OCI-LY1 (cell line): ENCODE measurements at regions not wholly inside any gene's neighbourhood (a gene's known extent, or its start where the extent isn't known, plus 50 kb on each side); places are given as distances from the start of the nearest gene placed in this dataset.

Source experiments
- H2AFZ ChIP-seq: fragments of 200-600 bp; sonication (generic), shearing (Covaris generic); 2 replicates; pipeline ENCODE4 v1.6.0; 2014; ENCODE audit warnings: antibody characterized with exemption, mild to moderate bottlenecking, low read length
- H3F3A ChIP-seq: fragments of 200-600 bp; sonication (generic), shearing (Covaris generic); 2 replicates; pipeline ENCODE4 v1.6.0; 2014; ENCODE audit warnings: mild to moderate bottlenecking, antibody characterized with exemption, low read length, moderate library complexity; ENCODE audit not compliant: insufficient read depth
- H3K27ac ChIP-seq: fragments of 200-600 bp; sonication (generic); 2 replicates; pipeline ENCODE4 v1.5.1; 2014; ENCODE audit warnings: low read length, mixed run types, mild to moderate bottlenecking, low read depth; ENCODE audit not compliant: poor library complexity, severe bottlenecking
- H3K27me3 ChIP-seq: fragments of 200-600 bp; sonication (generic); 2 replicates; pipeline ENCODE4 v1.6.0; 2014; ENCODE audit warnings: antibody characterized with exemption, mild to moderate bottlenecking, low read length, moderate library complexity; ENCODE audit not compliant: insufficient read depth
- H3K36me3 ChIP-seq: fragments of 200-600 bp; sonication (generic); 2 replicates; pipeline ENCODE4 v1.6.1; 2014; ENCODE audit warnings: mild to moderate bottlenecking, antibody characterized with exemption, low read length, moderate library complexity, mixed read lengths; ENCODE audit not compliant: insufficient read depth
- H3K4me1 ChIP-seq: fragments of 200-600 bp; sonication (generic); 2 replicates; pipeline ENCODE4 v1.5.1; 2014; ENCODE audit warnings: mild to moderate bottlenecking, low read length, moderate library complexity; ENCODE audit not compliant: insufficient read depth, severe bottlenecking
- H3K4me2 ChIP-seq: fragments of 200-600 bp; sonication (generic), shearing (Covaris generic); 2 replicates; pipeline ENCODE4 v1.6.1; 2014; ENCODE audit warnings: low read length
- H3K4me3 ChIP-seq: fragments of 200-600 bp; sonication (generic); 2 replicates; pipeline ENCODE4 v1.5.1; 2014; ENCODE audit warnings: low read length, low read depth, mild to moderate bottlenecking, mixed read lengths; ENCODE audit not compliant: poor library complexity, severe bottlenecking
- H3K79me2 ChIP-seq: fragments of 200-600 bp; shearing (Covaris generic); 2 replicates; pipeline ENCODE4 v1.6.1; 2016; ENCODE audit warnings: mixed run types, low read length, mixed read lengths; ENCODE audit not compliant: insufficient read depth
- H3K9ac ChIP-seq: fragments of 200-600 bp; sonication (generic), shearing (Covaris generic); 2 replicates; pipeline ENCODE4 v1.6.1; 2014; ENCODE audit warnings: mild to moderate bottlenecking, low read length, mixed read lengths
- H3K9me2 ChIP-seq: fragments of 200-600 bp; sonication (generic), shearing (Covaris generic); 2 replicates; pipeline ENCODE4 v1.6.1; 2014; ENCODE audit warnings: low read depth, mild to moderate bottlenecking, low read length, mixed read lengths
- H3K9me3 ChIP-seq: fragments of 200-600 bp; shearing (Covaris generic); 2 replicates; pipeline ENCODE4 v1.6.1; 2014; ENCODE audit warnings: low read length, mixed read lengths
- H4K20me1 ChIP-seq: fragments of 200-600 bp; sonication (generic), shearing (Covaris generic); 2 replicates; pipeline ENCODE4 v1.6.0; 2016; ENCODE audit warnings: mild to moderate bottlenecking, low read length; ENCODE audit not compliant: insufficient read depth
- EZH2 ChIP-seq: fragments of 200-600 bp; sonication (generic), shearing (Covaris generic); IDR thresholded peaks from 2 replicates; pipeline ENCODE4 v1.8.0; 2017; ENCODE audit warnings: borderline replicate concordance, mixed run types, mild to moderate bottlenecking, antibody characterized with exemption, low read length, moderate library complexity, mixed read lengths
- TF ChIP-seq, protein P1 (sequence below): fragments of 200-600 bp; sonication (generic), shearing (Covaris generic); IDR thresholded peaks from 2 replicates; pipeline ENCODE4 v1.5.1; 2017; ENCODE audit warnings: mild to moderate bottlenecking, antibody characterized with exemption, low read length, moderate library complexity, mixed read lengths

DNA sequence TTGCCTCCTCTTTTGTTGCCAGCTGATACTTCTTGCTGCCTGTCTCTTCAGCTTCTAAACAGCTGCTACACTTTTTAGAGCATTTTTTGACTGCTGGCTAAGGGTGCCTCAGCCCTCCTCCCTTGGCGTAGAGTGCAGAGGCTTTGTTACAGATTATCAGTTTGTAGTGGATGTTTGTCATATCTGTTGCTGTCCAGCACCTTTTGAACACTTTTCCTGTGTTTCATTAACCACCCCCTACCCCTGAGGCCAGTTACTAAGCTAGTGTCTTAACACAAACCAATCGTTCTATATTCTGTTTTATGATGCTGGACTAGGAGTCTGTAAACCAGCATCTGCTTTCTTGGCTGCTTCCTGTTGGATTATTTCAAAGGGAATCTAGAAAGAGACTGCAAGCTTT lies 441.5 kb downstream of the DNAH5 start:
- no peak overlapping the region for H3K4me2 ChIP-seq
- H3K4me3 ChIP-seq: no peak overlapping the region
- H4K20me1 ChIP-seq: no peaks in the 10 kb centered on the region
- no peaks in the 10 kb centered on the region for H3K27me3 ChIP-seq
- no peaks in the 10 kb centered on the region for H3K79me2 ChIP-seq
- no peak overlapping the region for H3K27ac ChIP-seq
- no peak overlapping the region for H2AFZ ChIP-seq
- TF ChIP-seq EZH2: no peak
- TF ChIP-seq, protein P1, sequence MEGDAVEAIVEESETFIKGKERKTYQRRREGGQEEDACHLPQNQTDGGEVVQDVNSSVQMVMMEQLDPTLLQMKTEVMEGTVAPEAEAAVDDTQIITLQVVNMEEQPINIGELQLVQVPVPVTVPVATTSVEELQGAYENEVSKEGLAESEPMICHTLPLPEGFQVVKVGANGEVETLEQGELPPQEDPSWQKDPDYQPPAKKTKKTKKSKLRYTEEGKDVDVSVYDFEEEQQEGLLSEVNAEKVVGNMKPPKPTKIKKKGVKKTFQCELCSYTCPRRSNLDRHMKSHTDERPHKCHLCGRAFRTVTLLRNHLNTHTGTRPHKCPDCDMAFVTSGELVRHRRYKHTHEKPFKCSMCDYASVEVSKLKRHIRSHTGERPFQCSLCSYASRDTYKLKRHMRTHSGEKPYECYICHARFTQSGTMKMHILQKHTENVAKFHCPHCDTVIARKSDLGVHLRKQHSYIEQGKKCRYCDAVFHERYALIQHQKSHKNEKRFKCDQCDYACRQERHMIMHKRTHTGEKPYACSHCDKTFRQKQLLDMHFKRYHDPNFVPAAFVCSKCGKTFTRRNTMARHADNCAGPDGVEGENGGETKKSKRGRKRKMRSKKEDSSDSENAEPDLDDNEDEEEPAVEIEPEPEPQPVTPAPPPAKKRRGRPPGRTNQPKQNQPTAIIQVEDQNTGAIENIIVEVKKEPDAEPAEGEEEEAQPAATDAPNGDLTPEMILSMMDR: no peak
- H3K4me1 ChIP-seq: no peaks in the 10 kb centered on the region
- H3K9ac ChIP-seq: no peak overlapping the region
- H3K9me3 ChIP-seq: no peaks in the 10 kb centered on the region
- H3K9me2 ChIP-seq: no peaks in the 10 kb centered on the region
- no peaks in the 10 kb centered on the region for H3K36me3 ChIP-seq
- no peaks in the 10 kb centered on the region for H3F3A ChIP-seq

DNA sequence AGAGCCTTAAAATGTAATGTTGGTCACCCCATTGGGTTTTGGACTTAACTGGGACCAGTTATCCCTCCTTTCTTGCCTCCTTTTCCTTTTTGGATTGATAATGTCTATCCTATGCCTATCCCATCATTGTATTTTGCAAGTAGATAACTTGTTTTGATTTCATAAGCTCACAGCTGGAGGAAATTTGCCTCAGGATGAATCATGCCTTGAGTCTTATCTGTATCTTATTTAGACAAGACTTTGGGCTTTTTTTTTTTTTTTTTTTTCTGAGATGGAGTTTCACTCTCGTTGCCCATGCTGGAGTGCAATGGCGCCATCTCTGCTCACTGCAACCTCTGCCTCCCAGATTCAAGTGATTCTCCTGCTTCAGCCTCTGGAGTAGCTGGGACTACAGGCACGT lies 443.3 kb downstream of the DNAH5 start:
- H3K9ac ChIP-seq: no peak overlapping the region
- H3K9me3 ChIP-seq: no peaks in the 10 kb centered on the region
- H4K20me1 ChIP-seq: no peaks in the 10 kb centered on the region

DNA sequence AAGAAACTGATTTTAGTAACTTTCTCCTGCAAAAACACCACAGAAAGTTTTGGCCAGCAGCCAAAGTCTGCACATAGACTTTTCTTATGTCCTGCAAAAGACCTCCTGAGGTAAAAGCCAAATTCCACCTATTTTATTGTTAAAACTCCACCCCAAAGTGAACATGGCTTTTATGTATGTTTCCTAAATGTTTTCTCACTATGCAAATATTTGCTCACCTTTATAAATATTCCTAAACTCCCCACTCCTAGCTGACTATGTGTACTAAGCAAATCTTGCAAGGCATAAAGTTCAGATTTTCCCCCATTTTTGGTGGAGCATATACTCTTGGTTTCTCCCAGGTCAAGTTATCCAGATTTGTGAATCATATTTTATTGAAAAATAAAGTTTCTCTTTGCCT lies 446.2 kb downstream of the DNAH5 start:
- Histone ChIP-seq H3K4me3 (no peak overlapping the region), H3K27me3 (no peaks in the 10 kb centered on the region), H3K9me3 (no peaks in the 10 kb centered on the region), H2AFZ (no peak overlapping the region), H3K36me3 (no peaks in the 10 kb centered on the region), H4K20me1 (no peaks in the 10 kb centered on the region), H3K4me1 (no peaks in the 10 kb centered on the region), H3K79me2 (no peaks in the 10 kb centered on the region), H3F3A (no peaks in the 10 kb centered on the region), H3K4me2 (no peak overlapping the region), H3K27ac (no peak overlapping the region), H3K9ac (no peak overlapping the region), H3K9me2 (no peaks in the 10 kb centered on the region)
- TF ChIP-seq, protein P1: no peak
- no peak for TF ChIP-seq EZH2

More for the DNA sequence above, 443.3 kb downstream of the DNAH5 start:
- no peaks in the 10 kb centered on the region for H3K9me2 ChIP-seq
- no peaks in the 10 kb centered on the region for H3K36me3 ChIP-seq
- H3K4me2 ChIP-seq: no peak overlapping the region
- H3K27ac ChIP-seq: no peak overlapping the region
- no peaks in the 10 kb centered on the region for H3K4me1 ChIP-seq
- no peak overlapping the region for H2AFZ ChIP-seq
- H3K79me2 ChIP-seq: no peaks in the 10 kb centered on the region
- no peaks in the 10 kb centered on the region for H3K27me3 ChIP-seq
- H3F3A ChIP-seq: no peaks in the 10 kb centered on the region
- TF ChIP-seq, protein P1: no peak
- no peak for TF ChIP-seq EZH2
- H3K4me3 ChIP-seq: no peak overlapping the region
